Keratinocyte (primary cell): ENCODE measurements at regions not wholly inside any gene's neighbourhood (a gene's known extent, or its start where the extent isn't known, plus 50 kb on each side); places are given as distances from the start of the nearest gene placed in this dataset.

ENCODE experiments used
- DNase-seq: peaks from one replicate; pipeline ENCODE4 v3.0.0-alpha.2; 2011; ENCODE audit warnings: low read depth, missing footprints, low spot score
- FAIRE-seq: peaks from 2 replicates; lab custom pipeline; 2011; peaks lifted over from hg19 to GRCh38; lab: Jason Lieb, UNC
- H2AFZ ChIP-seq: 2 replicates; pipeline ENCODE4 v1.6.0; 2012; ENCODE audit warnings: low read length, control low read depth, inconsistent platforms; ENCODE audit not compliant: control insufficient read depth
- H3K27ac ChIP-seq: 2 replicates; pipeline ENCODE4 v1.5.1; 2011; ENCODE audit warnings: low read length; ENCODE audit not compliant: control insufficient read depth, insufficient read depth
- H3K27me3 ChIP-seq: 3 replicates; pipeline ENCODE4 v1.6.0; 2011; ENCODE audit warnings: low read length; ENCODE audit not compliant: control insufficient read depth, insufficient read depth; ENCODE audit errors: extremely low read depth
- H3K36me3 ChIP-seq, 2 experiments: 2 replicates in 1 of 2; 3 replicates in 1 of 2; pipeline ENCODE4 v1.5.1; 2011; ENCODE audit warnings: low read length in 2 of 2, mild to moderate bottlenecking in 1 of 2; ENCODE audit not compliant: control insufficient read depth in 2 of 2, insufficient read depth in 2 of 2; ENCODE audit errors: extremely low read depth in 1 of 2
- H3K4me1 ChIP-seq: 3 replicates; pipeline ENCODE4 v1.5.1; 2011; ENCODE audit warnings: low read length; ENCODE audit not compliant: control insufficient read depth, insufficient read depth; ENCODE audit errors: extremely low read depth
- H3K4me2 ChIP-seq: 3 replicates; pipeline ENCODE4 v1.6.0; 2011; ENCODE audit warnings: low read depth, low read length; ENCODE audit not compliant: control insufficient read depth, insufficient read depth; ENCODE audit errors: extremely low read depth
- H3K4me3 ChIP-seq, 3 experiments: fragments of 200-600 bp in 1 of 3; sonication (generic) in 1 of 3; 2 replicates in 2 of 3; 3 replicates in 1 of 3; pipeline ENCODE4 v1.5.1; 2011 to 2016; ENCODE audit warnings: low read length in 3 of 3, mild to moderate bottlenecking in 3 of 3, control low read depth in 2 of 3, inconsistent platforms in 1 of 3, low read depth in 1 of 3, mixed read lengths in 1 of 3, mixed run types in 1 of 3, moderate library complexity in 1 of 3; ENCODE audit not compliant: control insufficient read depth in 2 of 3, insufficient read depth in 2 of 3; ENCODE audit errors: extremely low read depth in 1 of 3
- H3K79me2 ChIP-seq: 2 replicates; pipeline ENCODE4 v1.6.0; 2012; ENCODE audit warnings: low read length; ENCODE audit not compliant: control insufficient read depth, insufficient read depth
- H3K9ac ChIP-seq: 3 replicates; pipeline ENCODE4 v1.6.0; 2011; ENCODE audit warnings: low read length; ENCODE audit not compliant: control insufficient read depth, insufficient read depth; ENCODE audit errors: extremely low read depth
- H3K9me1 ChIP-seq: 3 replicates; pipeline ENCODE4 v1.6.0; 2011; ENCODE audit warnings: low read length; ENCODE audit not compliant: control insufficient read depth, insufficient read depth; ENCODE audit errors: extremely low read depth
- H3K9me3 ChIP-seq: 2 replicates; pipeline ENCODE4 v1.5.1; 2012; ENCODE audit warnings: low read depth, low read length; ENCODE audit not compliant: control insufficient read depth
- H4K20me1 ChIP-seq: 3 replicates; pipeline ENCODE4 v1.6.0; 2011; ENCODE audit warnings: low read length; ENCODE audit not compliant: control insufficient read depth, insufficient read depth; ENCODE audit errors: extremely low read depth
- EZH2 ChIP-seq: IDR thresholded peaks from one replicate; pipeline ENCODE4 v1.6.1; 2012; ENCODE audit warnings: inconsistent platforms, mild to moderate bottlenecking, low read length, moderate library complexity
- dilution Hi-C: fragments of 300-500 bp; cut with MboI; formaldehyde crosslinking; loops from one replicate; pipeline ENCODE4 v1.7.0; 2020; ENCODE audit warnings: low sequenced_read_pairs; ENCODE audit not compliant: extremely low pct_ligation_motif_present
- TF ChIP-seq, protein P1 (sequence below), 3 experiments: IDR thresholded peaks in 1 of 3; conservative IDR thresholded peaks in 1 of 3; optimal IDR thresholded peaks in 1 of 3; 2 replicates in 2 of 3; 3 replicates in 1 of 3; pipeline versions ENCODE3 to v1.5.1; 2011; ENCODE audit warnings: low read length in 3 of 3, mild to moderate bottlenecking in 3 of 3, moderate library complexity in 2 of 3, control low read depth in 1 of 3, inconsistent platforms in 1 of 3; ENCODE audit not compliant: insufficient read depth in 2 of 3; ENCODE audit errors: extremely low read depth in 1 of 3

DNA sequence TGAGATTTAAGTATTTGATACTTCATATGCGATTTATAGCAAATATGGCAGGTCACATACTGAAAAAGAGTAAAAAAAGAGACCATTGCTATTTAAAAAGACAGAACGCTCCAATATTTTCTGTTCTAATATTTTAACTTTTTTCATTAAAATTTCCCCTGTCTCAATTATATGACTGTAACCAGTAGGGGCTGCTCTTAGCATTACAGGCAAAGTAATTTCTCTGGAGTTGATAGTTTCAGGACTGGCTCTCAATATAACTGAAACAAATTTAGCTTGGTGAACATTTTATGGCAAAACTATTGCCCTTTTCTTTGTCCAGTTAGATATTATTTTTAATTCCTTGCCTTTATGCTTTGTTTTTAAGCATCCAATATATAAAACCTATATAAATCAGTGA lies 286.3 kb upstream of the ROBO2 start:
- H3K36me3 ChIP-seq: no peaks in the 10 kb centered on the region
- no peak overlapping the region for H3K27ac ChIP-seq
- no peak overlapping the region for H3K4me3 ChIP-seq
- no peaks in the 10 kb centered on the region for H3K9me3 ChIP-seq
- H2AFZ ChIP-seq: no peak overlapping the region
- no peak overlapping the region for H3K9ac ChIP-seq
- no peaks in the 10 kb centered on the region for H3K27me3 ChIP-seq
- FAIRE-seq (no peak), DNase-seq (no peak)
- H3K79me2 ChIP-seq: no peaks in the 10 kb centered on the region
- no peak for TF ChIP-seq EZH2
- TF ChIP-seq, protein P1, sequence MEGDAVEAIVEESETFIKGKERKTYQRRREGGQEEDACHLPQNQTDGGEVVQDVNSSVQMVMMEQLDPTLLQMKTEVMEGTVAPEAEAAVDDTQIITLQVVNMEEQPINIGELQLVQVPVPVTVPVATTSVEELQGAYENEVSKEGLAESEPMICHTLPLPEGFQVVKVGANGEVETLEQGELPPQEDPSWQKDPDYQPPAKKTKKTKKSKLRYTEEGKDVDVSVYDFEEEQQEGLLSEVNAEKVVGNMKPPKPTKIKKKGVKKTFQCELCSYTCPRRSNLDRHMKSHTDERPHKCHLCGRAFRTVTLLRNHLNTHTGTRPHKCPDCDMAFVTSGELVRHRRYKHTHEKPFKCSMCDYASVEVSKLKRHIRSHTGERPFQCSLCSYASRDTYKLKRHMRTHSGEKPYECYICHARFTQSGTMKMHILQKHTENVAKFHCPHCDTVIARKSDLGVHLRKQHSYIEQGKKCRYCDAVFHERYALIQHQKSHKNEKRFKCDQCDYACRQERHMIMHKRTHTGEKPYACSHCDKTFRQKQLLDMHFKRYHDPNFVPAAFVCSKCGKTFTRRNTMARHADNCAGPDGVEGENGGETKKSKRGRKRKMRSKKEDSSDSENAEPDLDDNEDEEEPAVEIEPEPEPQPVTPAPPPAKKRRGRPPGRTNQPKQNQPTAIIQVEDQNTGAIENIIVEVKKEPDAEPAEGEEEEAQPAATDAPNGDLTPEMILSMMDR (optimal IDR thresholded peaks at IDR 0.05 in 1 of 3, IDR thresholded peaks at IDR 0.05 in 1 of 3, conservative IDR thresholded peaks at IDR 0.05 in 1 of 3; ENCODE audit: extremely low read depth in 1 of 3, insufficient read depth in 2 of 3, low read length in 3 of 3): no peak
- dilution Hi-C loops: no loop called here
- no peaks in the 10 kb centered on the region for H3K4me1 ChIP-seq
- H3K9me1 ChIP-seq: no peaks in the 10 kb centered on the region
- no peaks in the 10 kb centered on the region for H4K20me1 ChIP-seq
- H3K4me2 ChIP-seq: no peak overlapping the region

DNA sequence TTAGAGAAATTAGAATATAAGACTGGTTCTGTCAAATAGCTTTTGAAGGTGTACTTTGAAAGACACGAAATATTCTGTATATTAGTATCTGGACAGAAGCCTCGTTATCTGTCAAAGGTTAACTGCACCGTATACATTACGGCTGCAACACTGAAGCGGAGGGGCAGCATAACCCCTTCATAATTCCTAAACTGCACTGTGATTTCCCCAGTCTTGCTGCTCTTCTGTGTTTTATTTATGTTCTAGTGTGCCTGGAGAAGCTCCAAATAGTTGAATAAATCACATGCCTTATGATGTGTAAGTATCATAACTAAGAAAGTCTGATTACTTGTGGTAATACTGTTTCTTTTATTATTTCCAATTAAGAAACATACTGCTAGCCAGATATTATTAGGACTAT lies 285.7 kb upstream of the ROBO2 start:
- Histone ChIP-seq H4K20me1 (no peaks in the 10 kb centered on the region), H3K4me2 (no peak overlapping the region), H3K9me3 (no peaks in the 10 kb centered on the region), H2AFZ (no peak overlapping the region), H3K79me2 (no peaks in the 10 kb centered on the region), H3K9me1 (no peaks in the 10 kb centered on the region), H3K27ac (no peak overlapping the region), H3K36me3 (no peaks in the 10 kb centered on the region), H3K4me1 (no peaks in the 10 kb centered on the region), H3K9ac (no peak overlapping the region), H3K27me3 (no peaks in the 10 kb centered on the region), H3K4me3 (no peak overlapping the region)
- TF ChIP-seq, protein P1 (optimal IDR thresholded peaks at IDR 0.05 in 1 of 3, IDR thresholded peaks at IDR 0.05 in 1 of 3, conservative IDR thresholded peaks at IDR 0.05 in 1 of 3; ENCODE audit: extremely low read depth in 1 of 3, insufficient read depth in 2 of 3, low read length in 3 of 3): no peak
- no peak for TF ChIP-seq EZH2
- DNase-seq: no peak
- FAIRE-seq: no peak
- dilution Hi-C loops: no loop called here
